Fibroblast of mammary gland (primary cell): ENCODE measurements at regions not wholly inside any gene's neighbourhood (a gene's known extent, or its start where the extent isn't known, plus 50 kb on each side); places are given as distances from the start of the nearest gene placed in this dataset.
"Not testable (repeated sequence)": the region's sequence is repeated elsewhere in the genome, so short reads cannot be mapped to it uniquely, and the experiment has no call there.

ENCODE experiments used
- DNase-seq: peaks from one replicate; pipeline ENCODE4 v3.0.0-alpha.2; 2010; ENCODE audit warnings: low read depth
- H3K4me3 ChIP-seq: 2 replicates; pipeline ENCODE4 v1.5.1; 2011; ENCODE audit warnings: low read depth, mild to moderate bottlenecking, low read length, moderate library complexity; ENCODE audit not compliant: control insufficient read depth
- CTCF ChIP-seq: conservative IDR thresholded peaks from 2 replicates; pipeline ENCODE4 v1.5.1; 2011; ENCODE audit warnings: low read depth, low read length, inconsistent platforms; ENCODE audit not compliant: control insufficient read depth, insufficient read depth

- peak; percentile 5 for DNase-seq
- no peak for TF ChIP-seq CTCF
- no peak overlapping the region for H3K4me3 ChIP-seq
These were observed 87.7 kb upstream of the WWC2 start for GRCh38 chr4:183011213-183011907.

GRCh38 chr4:183008492-183008891 is 90.6 kb upstream of the WWC2 start:
- no peak overlapping the region for H3K4me3 ChIP-seq
- no peak for DNase-seq
- no peak for TF ChIP-seq CTCF

GRCh38 chr4:183004370-183004769 is 87.2 kb upstream of the DCTD start:
- DNase-seq, H3K4me3 ChIP-seq: not testable (repeated sequence)

- H3K4me3 ChIP-seq: no peak overlapping the region
- DNase-seq: no peak
- no peak for TF ChIP-seq CTCF
These were observed 77.0 kb upstream of the DCTD start for GRCh38 chr4:182994171-182994570.

- no peak for TF ChIP-seq CTCF
- no peak for DNase-seq
These were observed 61.1 kb upstream of the DCTD start for GRCh38 chr4:182978152-182978827.

GRCh38 chr4:182975806-182976205 is 58.6 kb upstream of the DCTD start:
- no peak for TF ChIP-seq CTCF
- no peak overlapping the region for H3K4me3 ChIP-seq
- DNase-seq: peak; percentile 77

More at GRCh38 chr4:182978152-182978827, 61.1 kb upstream of the DCTD start:
- H3K4me3 ChIP-seq: no peak overlapping the region

GRCh38 chr4:182973941-182974340 is 56.8 kb upstream of the DCTD start:
- TF ChIP-seq CTCF: no peak
- no peak overlapping the region for H3K4me3 ChIP-seq
- no peak for DNase-seq
